MM.1S (cell line): ENCODE measurements at regions not wholly inside any gene's neighbourhood (a gene's known extent, or its start where the extent isn't known, plus 50 kb on each side); places are given as distances from the start of the nearest gene placed in this dataset.
"Not testable (repeated sequence)": the region's sequence is repeated elsewhere in the genome, so short reads cannot be mapped to it uniquely, and the experiment has no call there.

Experiments used
- DNase-seq: peaks from one replicate; pipeline ENCODE4 v3.0.0-alpha.2; 2015
- H2AFZ ChIP-seq: fragments of 300-600 bp; sonication (generic); 2 replicates; pipeline ENCODE4 v1.6.0; 2016; ENCODE audit warnings: antibody characterized with exemption, low read length
- H3F3A ChIP-seq: fragments of 300-600 bp; sonication (generic); 2 replicates; pipeline ENCODE4 v1.6.1; 2016; ENCODE audit warnings: mild to moderate bottlenecking, antibody characterized with exemption, low read length, moderate library complexity, mixed read lengths; ENCODE audit not compliant: insufficient read depth
- H3K27ac ChIP-seq: fragments of 300-600 bp; sonication (generic); 2 replicates; pipeline ENCODE4 v1.5.1; 2016; ENCODE audit warnings: mild to moderate bottlenecking, low read length
- H3K27me3 ChIP-seq: fragments of 300-600 bp; sonication (generic); replicated peaks from 2 replicates; pipeline ENCODE4 v1.6.0; 2016; ENCODE audit warnings: low read length; ENCODE audit not compliant: insufficient read depth
- H3K36me3 ChIP-seq: fragments of 300-600 bp; sonication (generic); replicated peaks from 2 replicates; pipeline ENCODE4 v1.6.1; 2016; ENCODE audit warnings: mild to moderate bottlenecking, low read length, mixed read lengths; ENCODE audit not compliant: insufficient read depth
- H3K4me1 ChIP-seq: fragments of 300-600 bp; sonication (generic); 2 replicates; pipeline ENCODE4 v1.6.1; 2016; ENCODE audit warnings: low read length, mixed read lengths
- H3K4me2 ChIP-seq: fragments of 300-600 bp; sonication (generic); 2 replicates; pipeline ENCODE4 v1.6.0; 2016; ENCODE audit warnings: low read depth, low read length
- H3K4me3 ChIP-seq: fragments of 300-600 bp; sonication (generic); 2 replicates; pipeline ENCODE4 v1.5.1; 2016; ENCODE audit warnings: low read length, mixed read lengths
- H3K79me2 ChIP-seq: fragments of 300-600 bp; sonication (generic); 2 replicates; pipeline ENCODE4 v1.6.1; 2016; ENCODE audit warnings: mixed run types, low read length, mixed read lengths
- H3K9ac ChIP-seq: fragments of 300-600 bp; sonication (generic); 2 replicates; pipeline ENCODE4 v1.6.1; 2016; ENCODE audit warnings: low read length, mixed read lengths
- H3K9me2 ChIP-seq: fragments of 300-600 bp; sonication (generic); replicated peaks from 2 replicates; pipeline ENCODE4 v1.6.1; 2016; ENCODE audit warnings: mild to moderate bottlenecking, low read length, mixed read lengths; ENCODE audit not compliant: insufficient read depth
- H3K9me3 ChIP-seq: fragments of 300-600 bp; sonication (generic); replicated peaks from 2 replicates; pipeline ENCODE4 v1.6.1; 2016; ENCODE audit warnings: mild to moderate bottlenecking, low read length, mixed read lengths; ENCODE audit not compliant: insufficient read depth
- H4K20me1 ChIP-seq: fragments of 300-600 bp; sonication (generic); 2 replicates; pipeline ENCODE4 v1.6.1; 2016; ENCODE audit warnings: mild to moderate bottlenecking, low read length, moderate library complexity, mixed read lengths; ENCODE audit not compliant: insufficient read depth
- TF ChIP-seq, protein P1 (sequence below): fragments of 300-600 bp; sonication (generic); IDR thresholded peaks from 2 replicates; pipeline ENCODE4 v1.5.1; 2016; ENCODE audit warnings: antibody characterized with exemption, low read length, mixed read lengths

DNA sequence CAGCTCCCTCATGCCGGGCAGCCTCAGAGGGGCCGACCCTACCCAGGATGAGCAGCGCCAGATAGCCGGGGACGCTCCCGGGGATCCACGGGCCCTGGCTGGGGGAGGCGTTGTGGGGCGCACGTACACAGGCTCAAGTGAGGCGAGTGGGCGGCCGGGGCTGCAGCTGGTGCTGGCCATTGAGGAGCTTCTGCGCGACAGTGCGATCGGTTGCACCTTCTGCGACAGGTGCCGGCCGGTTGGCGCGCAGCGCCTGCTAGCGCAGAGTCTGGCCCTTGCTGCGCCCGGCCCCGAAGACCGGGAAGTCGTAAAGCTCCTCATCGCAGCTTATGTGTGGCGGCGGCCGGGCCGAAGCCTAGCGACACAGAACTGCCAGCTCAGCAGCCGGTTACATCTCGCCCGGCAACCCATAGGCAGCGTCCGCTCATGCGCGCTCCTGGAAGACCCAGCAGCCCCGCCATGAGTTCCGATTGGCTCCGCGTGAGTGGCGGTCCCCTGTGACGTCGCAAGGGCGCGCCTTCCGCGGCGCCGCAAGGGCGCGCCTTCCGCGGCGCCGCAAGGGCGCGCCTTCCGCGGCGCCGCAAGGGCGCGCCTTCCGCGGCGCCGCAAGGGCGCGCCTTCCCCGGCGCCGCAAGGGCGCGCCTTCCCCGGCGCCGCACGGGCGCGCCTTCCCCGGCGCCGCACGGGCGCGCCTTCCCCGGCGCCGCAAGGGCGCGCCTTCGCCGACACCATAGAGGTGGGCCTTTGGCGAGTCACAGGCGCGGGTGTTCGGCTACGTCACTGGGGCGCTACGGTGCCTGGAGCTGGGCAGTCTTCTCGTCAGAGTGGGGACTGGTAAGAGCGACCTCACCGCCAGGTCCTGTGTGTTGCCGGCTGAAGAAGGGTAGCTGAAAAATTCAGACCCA, 308.6 kb downstream of the ZNF37A start:
- H3K4me2 ChIP-seq = peak overlapping the region; percentile 86; the same call in 1 of the 2 replicates
- not testable (repeated sequence) for H3F3A ChIP-seq, H3K79me2 ChIP-seq, H4K20me1 ChIP-seq, H3K4me1 ChIP-seq, H3K9me2 ChIP-seq, H3K27me3 ChIP-seq, H3K9me3 ChIP-seq, H3K36me3 ChIP-seq
- peak overlapping the region; percentile 89 for H2AFZ ChIP-seq
- DNase-seq = peak; percentile 97
- H3K9ac ChIP-seq = peak overlapping the region; percentile 92
- H3K4me3 ChIP-seq = peak overlapping the region; percentile 83
- TF ChIP-seq, protein P1, sequence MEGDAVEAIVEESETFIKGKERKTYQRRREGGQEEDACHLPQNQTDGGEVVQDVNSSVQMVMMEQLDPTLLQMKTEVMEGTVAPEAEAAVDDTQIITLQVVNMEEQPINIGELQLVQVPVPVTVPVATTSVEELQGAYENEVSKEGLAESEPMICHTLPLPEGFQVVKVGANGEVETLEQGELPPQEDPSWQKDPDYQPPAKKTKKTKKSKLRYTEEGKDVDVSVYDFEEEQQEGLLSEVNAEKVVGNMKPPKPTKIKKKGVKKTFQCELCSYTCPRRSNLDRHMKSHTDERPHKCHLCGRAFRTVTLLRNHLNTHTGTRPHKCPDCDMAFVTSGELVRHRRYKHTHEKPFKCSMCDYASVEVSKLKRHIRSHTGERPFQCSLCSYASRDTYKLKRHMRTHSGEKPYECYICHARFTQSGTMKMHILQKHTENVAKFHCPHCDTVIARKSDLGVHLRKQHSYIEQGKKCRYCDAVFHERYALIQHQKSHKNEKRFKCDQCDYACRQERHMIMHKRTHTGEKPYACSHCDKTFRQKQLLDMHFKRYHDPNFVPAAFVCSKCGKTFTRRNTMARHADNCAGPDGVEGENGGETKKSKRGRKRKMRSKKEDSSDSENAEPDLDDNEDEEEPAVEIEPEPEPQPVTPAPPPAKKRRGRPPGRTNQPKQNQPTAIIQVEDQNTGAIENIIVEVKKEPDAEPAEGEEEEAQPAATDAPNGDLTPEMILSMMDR = 0 out of 2 replicates have a peak, but pooled peaks have one; percentile 4
- H3K27ac ChIP-seq = peak overlapping the region; percentile 92

DNA sequence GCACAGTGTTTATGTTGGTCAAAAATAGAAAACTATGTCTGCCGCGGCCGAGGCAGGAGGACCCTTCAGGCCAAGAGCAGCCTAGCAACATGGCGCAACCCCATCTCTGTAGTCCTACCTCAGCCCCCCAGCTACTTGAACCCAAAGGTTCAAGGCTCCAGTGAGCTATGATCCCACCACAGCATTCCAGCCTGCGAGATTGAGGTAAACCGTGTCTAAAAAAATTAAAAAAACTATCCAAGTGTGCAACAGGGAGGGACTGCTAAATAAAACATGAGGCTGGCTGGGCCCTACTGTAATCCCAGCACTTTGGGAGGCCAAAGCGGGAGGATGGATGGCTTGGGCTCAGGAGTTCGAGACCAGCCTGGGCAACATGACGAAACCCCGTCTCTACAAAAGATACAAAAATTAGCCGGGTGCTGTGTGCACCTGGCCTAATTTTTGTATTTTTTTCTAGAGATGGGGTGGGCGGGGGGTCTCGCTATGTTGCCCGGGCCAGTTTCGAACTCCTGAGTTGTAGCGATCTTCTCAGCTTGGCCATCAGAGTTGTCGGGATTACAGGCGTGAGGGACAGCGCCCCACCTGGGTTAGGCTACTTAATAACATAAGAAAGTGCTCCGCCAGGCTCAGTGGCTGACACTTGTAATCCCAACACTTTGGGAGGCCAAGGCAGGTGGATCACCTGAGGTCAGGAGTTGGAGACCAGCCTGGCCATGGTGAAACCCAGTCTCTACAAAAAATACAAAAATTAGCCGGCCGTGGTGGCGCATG, 309.4 kb downstream of the ZNF37A start:
- Histone ChIP-seq H3K4me2 (peak overlapping the region; percentile 29; the same call in 1 of the 2 replicates), H3K4me3 (peak overlapping the region; percentile 57), H3K27ac (peak overlapping the region; percentile 78), H3K9ac (peak overlapping the region; percentile 70), H2AFZ (peak overlapping the region; percentile 45; the same call in 1 of the 2 replicates)
- not testable (repeated sequence) for H3K79me2 ChIP-seq, H3K27me3 ChIP-seq, H3F3A ChIP-seq, H3K9me3 ChIP-seq, H3K4me1 ChIP-seq, H3K36me3 ChIP-seq, H3K9me2 ChIP-seq, DNase-seq, H4K20me1 ChIP-seq

DNA sequence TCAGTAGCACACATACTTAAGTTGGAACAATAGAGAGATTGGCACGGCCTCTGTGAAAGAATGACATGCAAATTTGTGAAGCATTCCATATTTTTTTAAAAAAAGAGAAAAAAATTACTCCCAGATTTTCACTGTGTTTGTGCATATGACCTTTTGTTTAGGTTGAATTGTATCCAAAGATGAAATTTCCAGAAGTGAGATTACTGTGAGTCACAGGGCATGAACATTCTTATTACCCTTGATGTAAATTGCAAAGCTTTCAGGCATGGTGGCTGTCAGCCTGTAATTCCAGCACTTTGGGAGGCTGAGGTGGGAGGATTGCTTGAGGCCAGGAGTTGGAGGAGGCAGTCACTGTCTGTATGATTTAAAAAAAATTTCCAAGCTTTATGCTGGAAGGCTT, 329.5 kb downstream of the ZNF37A start:
- H3K79me2 ChIP-seq, H3K4me1 ChIP-seq, H3K9me3 ChIP-seq, H3K4me3 ChIP-seq, H3K9ac ChIP-seq, H3K27ac ChIP-seq, H3K4me2 ChIP-seq, H4K20me1 ChIP-seq, H2AFZ ChIP-seq, DNase-seq, H3K27me3 ChIP-seq, H3K36me3 ChIP-seq, H3F3A ChIP-seq, H3K9me2 ChIP-seq: not testable (repeated sequence)

DNA sequence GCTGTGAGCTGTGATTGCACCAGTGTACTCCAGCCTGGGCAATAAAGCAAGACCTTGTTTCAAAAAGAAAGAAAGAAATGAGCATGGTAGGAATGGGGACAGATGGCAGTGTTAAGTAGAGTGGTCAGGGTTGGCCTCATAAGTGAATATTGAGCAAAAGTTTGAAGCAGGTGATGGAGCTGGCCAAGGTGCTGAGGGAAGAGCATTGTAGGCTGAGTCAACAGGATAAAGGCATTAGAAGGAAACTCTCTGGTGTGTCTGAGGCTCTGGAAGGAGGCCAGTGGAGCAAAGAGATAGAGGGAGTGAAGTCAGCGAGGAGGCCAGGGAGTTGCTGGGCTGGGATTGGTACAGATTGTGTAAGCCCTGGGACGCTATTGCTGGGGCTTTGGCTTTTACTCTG, 336.1 kb downstream of the ZNF37A start:
- H4K20me1 ChIP-seq, H3K9me2 ChIP-seq, H3K4me3 ChIP-seq, DNase-seq, H2AFZ ChIP-seq, H3K4me1 ChIP-seq, H3F3A ChIP-seq, H3K9me3 ChIP-seq, H3K36me3 ChIP-seq, H3K9ac ChIP-seq, H3K27me3 ChIP-seq, H3K27ac ChIP-seq, H3K79me2 ChIP-seq, H3K4me2 ChIP-seq: not testable (repeated sequence)

DNA sequence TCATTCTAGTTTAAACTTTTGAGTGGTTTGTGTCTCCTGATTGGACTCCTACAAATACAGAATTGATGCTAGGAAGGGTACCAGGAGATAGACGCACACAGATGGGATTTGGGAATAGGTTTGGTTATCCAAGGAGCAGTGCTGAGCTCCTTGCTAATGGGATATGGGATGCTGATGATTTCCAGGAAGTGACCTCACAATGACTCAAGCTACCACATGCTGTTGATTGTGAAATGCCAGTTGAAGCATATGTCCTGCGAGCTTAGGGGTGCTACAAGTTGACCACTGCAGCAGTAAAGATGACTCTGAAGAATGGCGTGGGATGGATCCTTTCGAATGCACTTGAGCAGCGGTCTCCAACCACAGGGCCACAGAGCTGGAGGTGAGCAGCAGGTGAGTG, 343.2 kb downstream of the ZNF37A start:
- not testable (repeated sequence) for H2AFZ ChIP-seq, H3F3A ChIP-seq, H3K36me3 ChIP-seq, H3K9me2 ChIP-seq, H3K9me3 ChIP-seq, H3K9ac ChIP-seq, DNase-seq, H4K20me1 ChIP-seq, H3K27ac ChIP-seq, H3K4me1 ChIP-seq, H3K4me3 ChIP-seq, H3K79me2 ChIP-seq, H3K27me3 ChIP-seq, H3K4me2 ChIP-seq

DNA sequence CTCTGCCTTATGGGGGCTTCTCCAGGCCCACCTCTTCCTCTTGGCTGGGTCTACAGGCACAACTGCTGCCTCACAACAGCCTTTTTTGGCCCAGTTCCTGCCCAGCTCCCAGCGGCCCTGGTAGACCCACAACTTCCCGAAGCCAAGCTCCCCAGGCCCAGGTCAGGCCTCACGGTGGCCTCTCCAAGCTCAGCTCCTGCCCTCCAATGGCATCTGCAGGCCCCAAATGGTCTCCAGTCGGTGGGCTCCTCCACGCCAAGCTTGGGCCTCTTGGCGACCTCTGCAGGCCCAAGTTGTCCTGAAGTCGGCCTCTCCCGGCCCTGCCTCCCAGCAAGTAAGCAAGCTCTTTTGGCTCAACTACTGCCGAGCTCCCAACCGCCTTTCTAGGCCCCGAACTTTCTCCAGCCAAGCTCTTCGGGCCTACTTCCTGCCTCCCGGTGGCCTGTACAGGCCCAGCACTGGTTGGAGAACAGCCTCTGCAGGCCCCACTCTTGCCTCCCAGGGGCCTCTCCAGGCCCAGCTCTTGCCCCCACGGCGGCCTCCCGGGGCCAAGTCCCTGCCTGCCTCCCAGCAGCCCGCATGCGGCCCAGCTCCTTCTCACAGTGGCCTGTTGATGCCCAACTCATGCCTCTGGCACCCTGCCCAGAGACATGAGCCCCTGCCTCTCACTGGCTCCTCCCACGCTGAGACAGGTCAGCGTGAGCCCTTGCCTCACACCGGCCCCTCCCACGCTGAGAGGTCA, 354.6 kb downstream of the ZNF37A start:
- not testable (repeated sequence) for H3K9ac ChIP-seq, H3K79me2 ChIP-seq, H3K9me2 ChIP-seq, H3K27ac ChIP-seq, H3K4me2 ChIP-seq, H2AFZ ChIP-seq, H3K9me3 ChIP-seq, H3F3A ChIP-seq, H3K27me3 ChIP-seq, H3K36me3 ChIP-seq, H3K4me1 ChIP-seq, DNase-seq, H3K4me3 ChIP-seq, H4K20me1 ChIP-seq

DNA sequence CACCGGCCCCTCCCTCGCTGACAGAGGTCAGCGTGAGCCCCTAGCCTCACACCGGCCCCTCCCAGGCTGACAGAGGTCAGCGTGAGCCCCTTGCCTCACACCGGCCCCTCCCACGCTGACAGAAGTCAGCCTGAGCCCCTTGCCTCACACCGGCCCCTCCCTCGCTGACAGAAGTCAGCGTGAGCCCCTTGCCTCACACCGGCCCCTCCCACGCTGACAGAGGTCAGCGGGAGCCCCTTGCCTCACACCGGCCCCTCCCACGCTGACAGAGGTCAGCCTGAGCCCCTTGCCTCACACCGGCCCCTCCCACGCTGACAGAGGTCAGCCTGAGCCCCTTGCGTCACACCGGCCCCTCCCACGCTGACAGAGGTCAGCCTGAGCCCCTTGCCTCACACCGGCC, 355.5 kb downstream of the ZNF37A start:
- H3K27me3 ChIP-seq, H3K4me3 ChIP-seq, H2AFZ ChIP-seq, DNase-seq, H3K4me1 ChIP-seq, H3K4me2 ChIP-seq, H3K79me2 ChIP-seq, H3K27ac ChIP-seq, H3K9me3 ChIP-seq, H3K9me2 ChIP-seq, H4K20me1 ChIP-seq, H3K9ac ChIP-seq, H3K36me3 ChIP-seq, H3F3A ChIP-seq: not testable (repeated sequence)
